Astrocyte (in vitro differentiated cells and primary cell): ENCODE measurements at regions not wholly inside any gene's neighbourhood (a gene's known extent, or its start where the extent isn't known, plus 50 kb on each side); places are given as distances from the start of the nearest gene placed in this dataset.

Experiments
- CTCF ChIP-seq: IDR thresholded peaks from 2 replicates; pipeline ENCODE4 v1.5.1; 2011; ENCODE audit warnings: low read depth, mild to moderate bottlenecking, inconsistent platforms, low read length, moderate library complexity; ENCODE audit not compliant: insufficient read depth
- EZH2 ChIP-seq: IDR thresholded peaks from 2 replicates; pipeline ENCODE4 v1.6.1; 2012; ENCODE audit warnings: mild to moderate bottlenecking, low read length, inconsistent platforms; ENCODE audit not compliant: insufficient read depth

- TF ChIP-seq CTCF: no peak
- TF ChIP-seq EZH2: no peak
Observed at GRCh38 chr1:69497441-69498221, 70.1 kb upstream of the LRRC7 start.
